ENCODE measurements at regions not wholly inside any gene's neighbourhood (a gene's known extent, or its start where the extent isn't known, plus 50 kb on each side); places are given as distances from the start of the nearest gene placed in this dataset.

DNA sequence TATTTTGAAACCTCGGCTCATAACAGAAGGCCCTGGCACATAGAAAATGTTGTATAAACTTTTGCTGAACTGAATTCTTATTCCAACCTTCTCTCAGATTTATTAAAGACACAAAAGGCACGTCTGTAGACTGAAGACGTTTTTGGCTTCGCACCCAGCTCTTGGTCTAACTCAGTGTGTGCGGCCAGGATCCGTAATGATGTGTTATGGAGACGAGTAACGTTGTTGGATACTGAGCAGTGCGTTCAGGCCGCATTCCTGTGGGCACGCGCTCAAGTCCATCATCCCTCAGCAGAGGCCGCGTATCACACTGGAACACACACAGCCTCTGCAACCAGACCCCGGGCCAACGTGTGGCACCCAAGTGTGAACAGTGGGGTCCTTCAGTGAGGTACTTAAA lies 154.8 kb upstream of the RAB4A start:
- TF ChIP-seq, protein P1, sequence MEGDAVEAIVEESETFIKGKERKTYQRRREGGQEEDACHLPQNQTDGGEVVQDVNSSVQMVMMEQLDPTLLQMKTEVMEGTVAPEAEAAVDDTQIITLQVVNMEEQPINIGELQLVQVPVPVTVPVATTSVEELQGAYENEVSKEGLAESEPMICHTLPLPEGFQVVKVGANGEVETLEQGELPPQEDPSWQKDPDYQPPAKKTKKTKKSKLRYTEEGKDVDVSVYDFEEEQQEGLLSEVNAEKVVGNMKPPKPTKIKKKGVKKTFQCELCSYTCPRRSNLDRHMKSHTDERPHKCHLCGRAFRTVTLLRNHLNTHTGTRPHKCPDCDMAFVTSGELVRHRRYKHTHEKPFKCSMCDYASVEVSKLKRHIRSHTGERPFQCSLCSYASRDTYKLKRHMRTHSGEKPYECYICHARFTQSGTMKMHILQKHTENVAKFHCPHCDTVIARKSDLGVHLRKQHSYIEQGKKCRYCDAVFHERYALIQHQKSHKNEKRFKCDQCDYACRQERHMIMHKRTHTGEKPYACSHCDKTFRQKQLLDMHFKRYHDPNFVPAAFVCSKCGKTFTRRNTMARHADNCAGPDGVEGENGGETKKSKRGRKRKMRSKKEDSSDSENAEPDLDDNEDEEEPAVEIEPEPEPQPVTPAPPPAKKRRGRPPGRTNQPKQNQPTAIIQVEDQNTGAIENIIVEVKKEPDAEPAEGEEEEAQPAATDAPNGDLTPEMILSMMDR (IDR thresholded peaks at IDR 0.05), result no peak
- Histone ChIP-seq H3K4me1 (peaks cover 0 to 48% (median 38%) of the 10 kb centered on the region in 4 donors), H3K27ac (peak overlapping the region in 1 of 2 donors; percentile 78), H3K27me3 (no peaks in the 10 kb centered on the region), H3K36me3 (no peaks in the 10 kb centered on the region), H3K4me3 (no peak overlapping the region), H3K9me3 (no peaks in the 10 kb centered on the region)
- intact Hi-C loops (cut with DNase I; ENCODE audit: low total_unique reads), result no loop called here
- DNase-seq, result no peak

DNA sequence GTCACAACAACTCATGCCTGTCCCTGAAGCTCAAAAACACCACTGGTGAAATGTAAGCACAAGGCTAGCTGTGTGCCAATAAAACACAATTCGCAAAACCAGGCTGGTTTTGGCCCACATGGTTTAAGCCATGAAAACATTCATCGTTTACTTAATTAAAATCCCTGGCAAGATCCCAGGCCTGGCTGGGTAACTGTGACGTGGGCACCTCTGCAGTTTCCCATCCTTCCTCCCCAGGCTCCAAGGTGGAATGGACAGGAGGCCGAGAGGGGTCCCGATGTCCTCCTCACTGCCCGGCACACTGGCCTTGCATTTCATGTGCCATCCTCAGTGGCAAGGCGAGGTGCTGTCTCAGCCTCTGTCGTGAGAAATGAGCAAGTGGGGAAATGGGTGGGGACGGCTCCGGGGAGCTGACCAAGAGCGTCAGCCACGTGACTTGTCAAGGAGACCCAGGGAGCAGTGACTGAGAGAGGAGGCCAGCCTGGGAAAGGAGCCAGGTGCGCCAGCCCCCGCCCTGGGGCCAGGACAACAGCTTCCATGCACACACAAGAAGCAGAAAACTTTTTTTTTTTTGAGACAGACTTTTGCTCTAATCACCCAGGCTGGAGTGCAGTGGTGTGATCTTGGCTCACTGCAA lies 153.1 kb upstream of the RAB4A start:
- TF ChIP-seq, protein P1 (IDR thresholded peaks at IDR 0.05), result no peak
- H3K36me3 ChIP-seq, result no peaks in the 10 kb centered on the region
- peaks cover 0 to 51% (median 40%) of the 10 kb centered on the region in 4 donors for H3K4me1 ChIP-seq
- intact Hi-C loops (cut with DNase I; ENCODE audit: low total_unique reads), result no loop called here
- no peaks in the 10 kb centered on the region for H3K27me3 ChIP-seq
- peak overlapping the region in 1 of 2 donors; percentile 15 for H3K4me3 ChIP-seq
- no peaks in the 10 kb centered on the region for H3K9me3 ChIP-seq
- peak; percentile 90 to 92 for DNase-seq
- H3K27ac ChIP-seq, result peak overlapping the region; percentile 68 to 78

DNA sequence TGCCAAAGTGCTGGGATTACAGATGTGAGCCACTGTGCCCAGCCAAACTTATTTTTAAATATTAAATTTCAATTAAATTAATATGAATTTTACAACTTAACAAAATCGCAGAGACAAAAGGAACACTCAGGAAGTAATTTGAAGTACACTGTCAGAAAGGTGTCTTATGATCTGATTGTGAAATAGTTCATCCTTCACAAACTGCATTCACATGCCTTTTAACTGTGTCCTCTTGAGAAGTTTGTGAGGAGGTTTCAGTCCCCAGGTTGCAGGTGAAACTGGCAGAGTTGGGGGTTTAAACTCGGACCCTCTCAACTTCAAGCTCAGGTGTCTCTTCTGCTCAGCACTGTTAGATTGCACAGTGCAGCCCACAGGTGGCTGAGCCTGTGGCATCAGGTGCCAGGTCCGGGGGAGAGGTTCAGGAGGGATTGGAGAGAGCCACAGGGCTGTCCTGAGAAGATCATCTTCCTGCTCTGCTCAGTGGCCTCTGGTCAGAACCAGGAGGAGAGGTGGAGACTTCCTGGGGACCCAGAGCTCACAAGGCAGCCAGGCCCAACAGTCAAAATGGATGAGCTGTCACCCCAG lies 152.3 kb upstream of the RAB4A start:
- no peak overlapping the region for H3K4me3 ChIP-seq
- intact Hi-C loops (cut with DNase I; ENCODE audit: low total_unique reads), result no loop called here

DNA sequence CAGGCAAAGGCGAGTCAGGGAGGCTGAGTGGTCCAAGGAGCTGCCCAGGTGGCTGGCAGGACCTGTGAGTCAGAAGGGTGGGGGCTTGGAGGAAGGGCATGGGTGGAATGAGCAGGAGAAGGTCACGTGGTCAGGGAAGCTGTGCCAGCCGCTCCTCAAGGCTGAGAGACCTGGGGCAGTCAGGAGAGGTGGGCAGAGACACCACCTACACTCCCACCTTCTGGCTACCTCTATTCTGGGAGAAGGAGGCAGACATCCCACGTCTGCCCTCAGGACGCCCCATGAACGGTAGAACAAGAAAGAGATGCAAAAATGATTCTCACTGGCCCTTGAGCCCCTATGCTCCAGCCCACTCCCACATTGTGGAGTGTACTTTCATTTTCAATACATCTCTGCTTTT lies 151.8 kb upstream of the RAB4A start:
- H3K4me3 ChIP-seq, result no peak overlapping the region
- intact Hi-C loops (cut with DNase I; ENCODE audit: low total_unique reads), result no loop called here
- no peaks in the 10 kb centered on the region for H3K36me3 ChIP-seq
- H3K4me1 ChIP-seq, result peaks cover 0 to 57% (median 40%) of the 10 kb centered on the region in 4 donors
- no peaks in the 10 kb centered on the region for H3K9me3 ChIP-seq
- peak overlapping the region; percentile 68 to 78 for H3K27ac ChIP-seq
- no peaks in the 10 kb centered on the region for H3K27me3 ChIP-seq
- TF ChIP-seq, protein P1 (IDR thresholded peaks at IDR 0.05), result no peak
- DNase-seq, result no peak

More for the DNA sequence above, 152.3 kb upstream of the RAB4A start:
- Histone ChIP-seq H3K36me3 (no peaks in the 10 kb centered on the region), H3K9me3 (no peaks in the 10 kb centered on the region), H3K4me1 (peaks cover 0 to 57% (median 40%) of the 10 kb centered on the region in 4 donors), H3K27ac (peak overlapping the region; percentile 68 to 78), H3K27me3 (no peaks in the 10 kb centered on the region)
- TF ChIP-seq, protein P1 (IDR thresholded peaks at IDR 0.05), result no peak
- DNase-seq, result no peak

DNA sequence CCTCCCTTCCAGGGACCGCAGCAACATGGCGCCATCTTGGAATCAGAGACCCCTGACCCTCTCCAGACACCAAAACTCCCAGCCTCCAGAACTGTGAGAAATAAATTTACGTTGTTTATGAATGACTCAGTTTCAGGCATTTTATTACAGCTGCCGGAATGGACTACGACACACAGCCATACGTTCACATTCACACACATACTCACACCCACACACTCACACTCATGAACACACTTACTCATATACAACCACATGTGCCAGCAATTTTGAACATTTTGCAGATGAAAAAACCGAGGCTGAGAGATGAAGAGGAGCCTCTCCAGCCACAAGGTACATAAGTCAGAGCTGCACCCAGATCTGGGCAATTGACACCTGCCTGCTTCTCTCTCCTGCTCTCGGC lies 151.0 kb upstream of the RAB4A start:
- intact Hi-C loops (cut with DNase I; ENCODE audit: low total_unique reads), result no loop called here

More for the DNA sequence above, 151.0 kb upstream of the RAB4A start:
- no peak for DNase-seq
- H3K4me1 ChIP-seq, result peaks cover 0 to 57% (median 40%) of the 10 kb centered on the region in 4 donors
- H3K36me3 ChIP-seq, result no peaks in the 10 kb centered on the region
- peak overlapping the region; percentile 71 to 78 for H3K27ac ChIP-seq
- H3K9me3 ChIP-seq, result no peaks in the 10 kb centered on the region
- no peak overlapping the region for H3K4me3 ChIP-seq
- H3K27me3 ChIP-seq, result no peaks in the 10 kb centered on the region
- TF ChIP-seq, protein P1 (IDR thresholded peaks at IDR 0.05), result no peak

Measured in tibial artery (tissue), 4 donors.